Loucy (cell line): ENCODE measurements at regions not wholly inside any gene's neighbourhood (a gene's known extent, or its start where the extent isn't known, plus 50 kb on each side); places are given as distances from the start of the nearest gene placed in this dataset.

Source experiments
- CTCF ChIP-seq: fragments of 200-600 bp; sonication (generic); conservative IDR thresholded peaks from 2 replicates; pipeline ENCODE4 v1.5.1; 2014; ENCODE audit warnings: mild to moderate bottlenecking, antibody characterized with exemption, low read length
- EZH2phosphoT487 ChIP-seq: fragments of 200-600 bp; IDR thresholded peaks from 2 replicates; pipeline ENCODE4 v1.6.1; 2018; ENCODE audit warnings: antibody characterized with exemption, mild to moderate bottlenecking, moderate library complexity, borderline replicate concordance

GRCh38 chr5:120257358-120257971 lies 206.6 kb upstream of the PRR16 start:
- TF ChIP-seq CTCF (no peak), EZH2phosphoT487 (no peak)
